HG02840 (cell line): ENCODE measurements at regions not wholly inside any gene's neighbourhood (a gene's known extent, or its start where the extent isn't known, plus 50 kb on each side); places are given as distances from the start of the nearest gene placed in this dataset.
"Not testable (repeated sequence)": the region's sequence is repeated elsewhere in the genome, so short reads cannot be mapped to it uniquely, and the experiment has no call there.

Source experiments
- ATAC-seq: cut with Tn5 transposase; IDR thresholded peaks from one replicate; pipeline ENCODE4 v1.9.1; 2021; ENCODE audit warnings: mild to moderate bottlenecking, moderate library complexity, moderate number of reproducible peaks; ENCODE audit not compliant: unreplicated experiment, low FRiP score

GRCh38 chr7:7042286-7042893 lies 140.0 kb upstream of the C1GALT1 start:
- ATAC-seq = not testable (repeated sequence)

DNA sequence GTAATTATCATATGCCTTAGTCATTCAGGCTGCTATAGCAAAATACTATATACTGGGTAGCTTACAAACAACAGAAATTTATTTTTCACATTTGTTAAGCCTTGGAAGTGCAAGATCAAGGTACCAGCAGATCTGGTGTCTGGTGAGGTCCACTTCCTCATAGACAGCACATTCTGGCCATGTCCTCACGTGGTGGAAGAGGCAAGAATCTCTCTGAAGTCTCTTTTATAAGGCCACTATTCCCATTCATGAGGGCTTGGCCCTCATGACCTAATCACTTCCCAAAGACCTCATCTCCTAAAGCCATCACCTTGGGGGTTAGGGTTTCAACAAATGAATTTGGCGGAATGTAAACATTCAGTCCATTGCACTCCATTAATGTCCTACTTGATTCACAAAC lies 137.5 kb upstream of the C1GALT1 start:
- ATAC-seq = no peak

- ATAC-seq = no peak
Measured at GRCh38 chr7:7048213-7048612, 134.1 kb upstream of the C1GALT1 start.

DNA sequence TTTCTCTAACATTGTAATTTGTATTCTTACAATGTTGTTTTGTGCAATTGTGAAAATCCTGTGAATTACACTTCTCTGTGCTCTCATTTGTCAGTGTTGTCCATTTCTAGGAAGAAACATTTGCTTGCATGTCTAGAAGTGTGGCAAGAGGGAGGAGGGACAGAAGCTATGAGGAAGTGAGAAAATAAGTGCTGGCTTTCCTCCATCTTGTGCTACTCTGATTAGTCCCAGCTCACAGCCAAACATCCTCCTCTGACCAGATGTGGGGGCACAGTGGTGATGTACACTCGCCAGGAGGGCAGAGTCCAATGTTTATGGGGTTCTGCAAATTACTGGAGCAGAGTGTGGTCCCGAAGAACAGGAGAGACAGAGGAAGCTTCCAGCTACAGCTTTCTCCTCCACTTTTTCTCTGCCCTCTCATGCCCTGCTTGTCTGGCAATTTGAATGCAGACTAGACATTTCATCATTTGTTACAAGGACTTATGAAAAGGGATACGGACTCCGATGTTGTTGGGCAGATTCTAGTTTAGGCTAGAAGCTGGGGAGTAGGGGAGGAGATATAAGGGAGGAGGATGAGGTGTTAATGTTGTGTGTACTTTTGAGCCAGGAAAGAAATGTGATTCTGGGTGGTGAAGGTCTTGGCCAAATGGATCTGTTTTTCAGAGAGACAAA lies 131.0 kb upstream of the C1GALT1 start:
- peak; percentile 58 for ATAC-seq

GRCh38 chr7:7054252-7054830 lies 128.0 kb upstream of the C1GALT1 start:
- no peak for ATAC-seq

DNA sequence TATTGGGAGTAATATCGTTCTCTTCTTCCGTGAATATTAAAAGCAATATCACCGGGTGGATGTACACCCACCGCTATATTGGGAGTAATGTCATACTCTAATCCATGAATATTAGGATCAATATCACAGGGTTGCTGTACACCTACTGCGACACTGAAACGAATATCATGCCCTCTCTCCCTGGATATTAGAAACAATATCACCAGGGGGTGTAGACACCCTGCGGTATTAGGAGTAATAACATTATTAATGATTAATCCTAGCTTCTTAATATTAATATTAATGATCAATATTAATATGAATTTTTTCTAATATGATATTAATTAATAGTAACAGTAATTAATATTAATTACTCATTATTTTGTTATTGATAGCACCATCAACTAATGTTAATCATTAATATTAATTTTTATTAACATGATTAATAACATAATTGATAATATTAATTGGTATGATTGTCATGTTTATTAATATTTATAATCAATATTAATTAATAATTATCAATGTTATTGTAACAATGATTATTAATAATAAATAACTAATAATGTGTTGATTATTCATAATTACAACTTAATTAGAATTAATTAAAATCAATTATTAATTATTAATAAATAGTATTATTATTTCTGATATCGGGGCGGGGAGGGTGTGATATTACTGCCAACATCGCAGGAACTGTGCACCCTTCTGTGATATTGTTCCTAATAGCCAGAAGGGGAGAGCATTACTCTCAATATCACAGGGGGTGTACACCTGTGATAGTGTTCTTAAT lies 121.3 kb upstream of the C1GALT1 start:
- ATAC-seq = no peak

DNA sequence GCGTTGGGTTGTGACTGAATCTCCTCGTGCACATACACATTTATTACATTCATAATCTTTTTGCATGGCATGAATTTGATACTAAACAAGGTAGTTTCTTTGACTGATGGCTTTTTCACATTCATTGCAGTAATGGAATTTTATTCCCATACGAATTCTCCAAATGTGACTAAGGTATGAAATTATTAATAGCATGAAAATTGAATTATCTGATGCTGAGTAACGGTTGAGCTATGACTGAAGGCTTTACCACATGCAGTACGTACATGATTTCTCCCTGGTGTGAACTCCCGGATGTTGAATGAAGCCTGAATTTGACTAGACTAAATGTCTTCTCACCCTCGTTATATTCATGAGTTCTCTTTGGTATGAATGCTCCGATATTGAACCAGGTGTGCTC lies 104.4 kb upstream of the C1GALT1 start:
- ATAC-seq = no peak

- no peak for ATAC-seq
Measured at GRCh38 chr7:7080802-7081201, 101.5 kb upstream of the C1GALT1 start.

DNA sequence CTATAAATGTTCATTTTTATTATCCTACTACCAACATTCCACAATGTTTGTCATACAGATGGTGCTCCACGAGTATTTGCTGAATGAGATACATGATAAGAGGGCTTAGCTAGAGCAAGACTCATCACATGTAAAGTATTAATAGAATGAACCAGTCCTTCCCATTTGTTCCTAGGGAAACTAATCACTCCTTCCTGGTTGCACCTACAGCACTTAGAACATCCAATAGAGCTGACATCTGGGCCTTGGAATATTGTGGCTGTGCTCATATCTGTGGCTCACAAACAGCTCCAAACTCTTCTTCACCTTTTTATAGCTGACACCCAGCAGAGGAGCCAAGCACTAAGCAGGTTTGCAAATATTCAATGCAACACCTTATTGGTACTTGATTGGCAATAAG lies 91.9 kb upstream of the C1GALT1 start:
- no peak for ATAC-seq

GRCh38 chr7:7098280-7098818 lies 84.0 kb upstream of the C1GALT1 start:
- ATAC-seq = no peak

DNA sequence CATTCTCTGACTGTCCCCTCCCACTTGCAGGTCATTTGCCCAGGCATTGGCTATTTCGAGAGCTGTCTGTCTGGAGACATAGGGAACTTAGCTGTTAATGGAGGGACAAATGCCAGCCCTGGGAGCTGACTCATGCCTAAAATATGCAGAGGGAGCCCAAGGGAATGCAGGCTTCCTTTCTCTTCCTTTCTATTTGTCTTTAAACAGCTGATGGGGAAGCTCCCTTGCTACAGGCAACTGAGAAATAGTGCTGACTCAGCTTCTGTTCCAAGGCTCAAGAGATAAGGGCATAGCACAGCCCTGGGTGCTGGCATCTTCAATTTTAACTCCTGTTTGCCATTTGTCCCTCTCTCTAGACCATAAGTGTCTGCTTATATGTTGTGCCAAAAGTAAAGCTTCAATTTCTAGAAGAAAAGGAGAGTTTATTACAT lies 82.7 kb upstream of the C1GALT1 start:
- ATAC-seq = no peak

- ATAC-seq = no peak
Measured at GRCh38 chr7:7100432-7100849, 81.9 kb upstream of the C1GALT1 start.

DNA sequence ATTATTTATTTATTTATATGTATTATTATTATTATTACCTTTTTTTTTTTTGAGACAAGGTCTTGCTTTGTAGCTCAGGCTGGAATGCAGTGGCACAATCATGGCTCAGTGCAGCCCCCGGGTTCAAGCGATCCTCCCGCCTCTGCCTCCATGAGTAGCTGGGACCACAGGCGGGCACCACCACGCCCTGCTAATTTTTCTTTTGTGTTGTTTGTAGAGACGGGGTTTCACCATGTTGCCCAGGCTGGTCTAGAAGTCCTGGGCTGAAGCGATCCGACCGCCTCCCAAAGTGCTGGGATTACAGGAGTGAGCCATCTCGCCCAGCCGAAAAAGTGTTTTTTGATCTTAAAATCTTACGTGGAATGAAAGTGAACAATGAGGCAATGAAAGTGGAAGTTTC lies 79.4 kb upstream of the C1GALT1 start:
- no peak for ATAC-seq

DNA sequence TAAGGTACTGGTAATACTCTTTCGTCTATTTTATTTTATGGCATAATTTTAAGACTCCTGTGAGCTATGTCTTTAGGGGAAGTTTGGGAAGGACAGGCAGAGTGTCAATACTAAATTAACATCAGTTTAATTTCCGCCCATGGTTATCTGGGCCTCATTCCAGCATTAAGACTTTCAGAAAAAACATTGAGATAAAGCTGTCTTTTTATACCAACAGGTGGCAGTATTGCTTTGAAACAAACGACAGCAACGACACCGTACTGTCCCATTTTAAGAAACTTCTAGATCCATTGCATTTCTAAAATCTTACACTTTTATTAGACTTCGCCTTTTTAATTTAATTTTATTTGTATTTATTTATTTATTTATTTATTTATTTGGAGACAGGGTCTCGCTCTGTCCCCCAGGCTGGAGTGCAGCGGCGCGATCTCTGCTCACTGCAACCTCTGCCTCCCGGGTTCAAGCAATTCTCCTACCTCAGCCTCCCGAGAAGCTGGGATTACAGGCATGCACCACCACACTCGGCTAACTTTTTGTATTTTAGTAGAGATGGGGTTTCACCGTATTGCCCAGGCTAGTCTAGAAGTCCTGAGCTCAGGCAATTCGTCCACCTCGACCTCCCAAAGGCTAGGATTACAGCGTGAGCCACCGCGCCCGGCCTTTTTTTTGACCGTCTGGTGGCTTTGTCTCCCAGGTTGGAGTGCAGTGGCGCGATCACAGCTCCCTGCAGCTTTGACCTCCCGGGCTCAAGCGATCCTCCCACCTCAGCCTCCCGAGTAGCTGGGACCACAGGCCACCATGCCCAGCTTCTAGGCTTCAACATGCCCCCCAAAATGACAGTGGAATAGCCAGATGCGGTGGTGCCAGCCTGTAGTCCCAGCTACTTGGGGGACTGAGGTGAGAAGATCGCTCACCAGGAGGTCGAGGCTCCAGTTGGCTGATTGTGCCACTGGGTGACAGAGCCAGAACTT lies 78.7 kb upstream of the C1GALT1 start:
- no peak for ATAC-seq

DNA sequence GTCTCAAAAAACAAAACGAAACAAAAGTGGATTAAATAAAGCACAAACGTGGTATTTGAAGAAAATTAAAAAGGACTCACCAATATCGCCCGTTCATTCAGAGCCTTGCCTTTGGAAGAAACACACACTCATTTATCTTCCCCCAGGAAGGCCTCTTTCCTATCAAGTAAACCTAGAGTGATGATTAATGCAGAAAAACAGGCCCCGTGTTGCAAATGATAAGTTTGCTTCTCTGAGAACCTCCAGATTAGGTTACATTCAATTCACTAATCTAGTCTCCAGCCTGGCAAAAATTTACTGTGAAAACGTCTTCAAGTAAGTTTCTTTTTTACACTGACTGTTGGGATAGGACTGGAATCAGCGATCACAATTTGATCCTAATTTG lies 78.0 kb upstream of the C1GALT1 start:
- no peak for ATAC-seq

GRCh38 chr7:7104971-7105370 lies 77.4 kb upstream of the C1GALT1 start:
- no peak for ATAC-seq

DNA sequence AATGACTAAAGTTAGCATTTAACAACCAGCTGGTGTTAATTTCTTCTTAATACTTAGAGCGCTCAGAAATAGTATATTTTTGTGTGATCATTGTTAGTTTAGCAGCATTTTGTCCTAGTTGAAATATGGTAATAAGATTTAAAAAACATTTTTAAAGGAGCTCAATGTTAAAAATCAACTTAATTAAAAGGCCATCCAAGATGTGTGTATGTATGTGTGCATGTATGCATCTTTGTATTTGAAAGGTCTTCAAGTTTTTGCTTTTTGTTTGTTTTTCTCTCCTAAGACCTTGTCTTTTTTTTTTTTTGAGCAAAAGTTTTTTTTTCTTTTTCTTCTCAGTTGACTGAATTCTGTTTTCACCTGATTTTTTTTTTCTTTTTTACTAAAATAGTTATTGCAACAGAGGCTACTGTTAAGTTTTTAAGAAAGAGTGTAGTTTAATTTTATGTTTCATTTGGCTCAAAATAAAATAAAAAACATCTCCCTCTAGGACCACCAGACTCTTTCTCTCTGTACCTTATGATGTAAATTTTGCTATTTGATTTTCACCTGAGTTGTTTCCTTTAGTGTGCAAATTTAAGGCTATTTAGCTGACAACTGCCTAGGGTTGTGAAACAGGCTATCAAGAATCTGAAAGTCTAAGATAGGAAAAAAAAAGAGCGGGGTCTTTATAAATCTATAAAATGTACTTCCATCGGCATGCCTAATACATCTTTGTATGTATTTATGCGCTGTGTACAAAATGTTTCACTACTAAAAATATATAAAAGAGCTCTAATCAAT lies 76.4 kb upstream of the C1GALT1 start:
- no peak for ATAC-seq

DNA sequence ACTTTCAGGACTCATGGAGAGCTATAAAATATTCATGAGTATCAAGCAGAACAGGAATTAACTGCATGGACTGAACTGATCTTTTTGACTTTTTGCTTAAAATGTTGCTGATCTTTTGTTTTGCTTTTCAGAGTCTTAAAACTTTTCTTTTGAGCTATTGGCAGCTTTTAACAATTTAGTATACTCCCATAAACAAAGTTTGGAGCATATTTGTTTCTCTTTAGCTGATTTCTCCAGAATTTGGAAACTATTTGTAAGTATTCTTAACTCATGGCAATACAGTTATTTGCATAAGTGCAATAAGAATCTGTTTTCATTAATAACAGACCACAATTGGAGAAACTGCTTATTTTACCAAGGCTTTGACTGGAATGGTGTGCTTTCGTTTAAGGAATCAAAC lies 73.4 kb upstream of the C1GALT1 start:
- ATAC-seq = no peak

GRCh38 chr7:7109934-7110333 lies 72.4 kb upstream of the C1GALT1 start:
- no peak for ATAC-seq
